H1 (cell line): ENCODE measurements at regions not wholly inside any gene's neighbourhood (a gene's known extent, or its start where the extent isn't known, plus 50 kb on each side); places are given as distances from the start of the nearest gene placed in this dataset.

Source experiments
- CHD2 ChIP-seq: IDR thresholded peaks from 2 replicates; pipeline ENCODE4 v1.6.1; 2012; ENCODE audit warnings: low read length, improper control_type of control experiment
- CTCF ChIP-seq, 3 experiments: IDR thresholded peaks; 1 replicate in 2 of 3; 2 replicates in 1 of 3; pipeline versions ENCODE4 v1.5.1 to v1.6.1; 2011; ENCODE audit warnings: low read length in 3 of 3, mild to moderate bottlenecking in 3 of 3, inconsistent platforms in 2 of 3, low read depth in 1 of 3, moderate library complexity in 1 of 3; ENCODE audit not compliant: insufficient read depth in 1 of 3; ENCODE audit errors: control extremely low read depth in 1 of 3
- EZH2 ChIP-seq: fragments of 200-600 bp; sonication (generic); IDR thresholded peaks from 2 replicates; pipeline ENCODE4 v1.7.1; 2012; ENCODE audit warnings: low read depth, mild to moderate bottlenecking, moderate library complexity, low read length, inconsistent platforms; ENCODE audit not compliant: severe bottlenecking
- JUND ChIP-seq: IDR thresholded peaks from 2 replicates; pipeline ENCODE4 v1.6.1; 2011; ENCODE audit warnings: mild to moderate bottlenecking, improper control_type of control experiment, low read length
- MAX ChIP-seq: IDR thresholded peaks from 2 replicates; pipeline ENCODE4 v1.6.1; 2012; ENCODE audit warnings: inconsistent platforms
- NRF1 ChIP-seq: IDR thresholded peaks from 2 replicates; pipeline ENCODE4 v1.6.1; 2011; ENCODE audit warnings: mild to moderate bottlenecking, low read depth, low read length, improper control_type of control experiment
- POLR2A ChIP-seq, 2 experiments: IDR thresholded peaks; 1 replicate in 1 of 2; 2 replicates in 1 of 2; pipeline ENCODE4 v1.6.1; 2011; ENCODE audit warnings: low read depth in 2 of 2, low read length in 2 of 2, mild to moderate bottlenecking in 2 of 2; ENCODE audit errors: control extremely low read depth in 1 of 2
- POLR2AphosphoS5 ChIP-seq: IDR thresholded peaks from 2 replicates; pipeline ENCODE4 v1.6.1; 2011; ENCODE audit warnings: low read depth, low read length
- TAF1 ChIP-seq: IDR thresholded peaks from 2 replicates; pipeline ENCODE4 v1.6.1; 2011; ENCODE audit warnings: mild to moderate bottlenecking, low read depth, low read length
- YY1 ChIP-seq: IDR thresholded peaks from 2 replicates; pipeline ENCODE4 v1.6.1; 2011; ENCODE audit warnings: low read depth, mild to moderate bottlenecking, low read length
- ZNF274 ChIP-seq: IDR thresholded peaks from 2 replicates; pipeline ENCODE4 v1.7.0; 2012; ENCODE audit warnings: low read length, borderline replicate concordance; ENCODE audit errors: extremely low read depth

DNA sequence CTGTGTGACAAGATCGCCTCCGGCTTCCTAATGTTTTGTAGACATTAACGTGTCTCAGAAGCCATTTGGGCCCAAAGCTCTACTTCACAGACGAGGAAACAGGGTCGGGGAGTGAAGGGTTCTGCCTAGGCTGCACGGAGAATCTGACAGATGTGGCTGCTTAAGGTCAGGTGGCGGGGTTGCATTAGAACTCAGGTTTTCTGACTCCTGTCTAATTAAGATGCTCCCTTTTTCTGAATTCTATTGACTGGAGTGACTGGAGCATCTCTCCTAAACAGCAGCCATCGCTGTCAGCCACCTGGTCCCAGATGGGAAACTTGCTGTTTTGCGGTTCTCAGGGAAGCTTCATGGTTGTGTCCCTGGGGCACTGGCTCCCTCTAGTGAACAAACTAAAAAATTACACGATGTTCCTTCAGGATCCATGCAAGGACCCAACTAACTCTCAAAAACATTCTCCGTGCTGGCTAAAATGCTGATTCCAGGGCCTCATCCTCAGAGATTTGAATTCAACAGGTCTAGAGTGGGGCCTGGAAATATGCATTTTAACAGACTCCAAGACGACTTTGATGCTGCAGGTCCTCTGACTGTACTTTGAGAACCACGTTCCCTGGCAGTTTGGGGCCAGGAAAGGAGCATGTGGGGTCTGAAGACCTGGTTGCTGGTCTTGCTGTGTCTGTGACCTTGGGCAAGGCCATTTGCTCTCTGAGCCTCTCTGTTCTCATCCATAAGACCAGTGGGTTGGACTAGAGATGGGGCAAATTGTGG lies 117.4 kb downstream of the IRF8 start:
- peak; percentile 37 to 86 (median 80) for TF ChIP-seq CTCF (IDR thresholded peaks at IDR 0.05; ENCODE audit: control extremely low read depth in 1 of 3, insufficient read depth in 1 of 3, low read depth in 1 of 3, low read length in 3 of 3)
- peak; percentile 50; the same call in 1 of the 2 replicates for TF ChIP-seq YY1
- no peak for TF ChIP-seq NRF1
- TF ChIP-seq MAX, result 0 out of 2 replicates have a peak, but pooled peaks have one; percentile 19
- TF ChIP-seq TAF1, result no peak
- no peak for TF ChIP-seq POLR2A (IDR thresholded peaks at IDR 0.05; ENCODE audit: control extremely low read depth in 1 of 2, low read depth in 2 of 2, low read length in 2 of 2)
- TF ChIP-seq CHD2, result no peak
- TF ChIP-seq POLR2AphosphoS5, result no peak
- TF ChIP-seq EZH2, result no peak
- no peak for TF ChIP-seq ZNF274
- no peak for TF ChIP-seq JUND
